HG03108 (cell line): ENCODE measurements at regions not wholly inside any gene's neighbourhood (a gene's known extent, or its start where the extent isn't known, plus 50 kb on each side); places are given as distances from the start of the nearest gene placed in this dataset.

ENCODE experiments used
- ATAC-seq: cut with Tn5 transposase; IDR thresholded peaks from one replicate; pipeline ENCODE4 v1.9.1; 2021; ENCODE audit warnings: moderate library complexity; ENCODE audit not compliant: unreplicated experiment

DNA sequence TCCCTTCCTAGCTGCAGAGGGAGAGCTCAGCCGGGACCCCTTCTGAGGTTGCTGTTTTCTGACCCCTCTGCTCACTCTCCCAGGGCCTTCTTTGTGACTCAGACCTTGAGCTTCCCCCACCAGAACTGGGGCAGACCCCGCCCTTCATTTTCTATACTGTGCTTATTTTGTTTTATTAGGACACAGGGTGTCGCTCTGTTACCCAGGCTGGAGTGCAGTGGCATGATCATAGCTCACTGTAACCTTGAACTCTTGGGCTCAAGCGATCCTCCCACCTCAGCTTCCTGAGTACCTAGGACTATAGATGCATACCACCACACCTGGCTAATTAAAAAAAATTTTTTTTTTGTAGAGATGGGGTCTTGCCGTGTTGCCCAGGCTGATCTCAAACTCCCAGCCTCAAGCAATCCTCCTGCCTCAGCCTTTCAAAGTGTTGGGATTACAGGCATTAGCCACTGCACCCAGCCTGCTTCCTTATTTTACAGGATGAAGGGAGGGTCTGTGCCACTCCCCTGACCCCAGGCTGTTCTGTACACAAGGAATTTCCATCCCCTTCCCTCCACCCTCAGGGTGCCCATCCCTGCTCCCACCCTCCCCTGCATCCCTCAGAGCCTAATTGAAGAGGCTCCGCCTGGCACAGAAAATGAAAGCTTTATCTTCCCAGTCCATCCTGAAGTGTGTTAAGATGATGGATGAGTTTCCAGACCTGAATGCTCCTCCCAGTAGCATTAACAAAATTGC lies 195.2 kb upstream of the POU3F1 start:
- no peak for ATAC-seq

DNA sequence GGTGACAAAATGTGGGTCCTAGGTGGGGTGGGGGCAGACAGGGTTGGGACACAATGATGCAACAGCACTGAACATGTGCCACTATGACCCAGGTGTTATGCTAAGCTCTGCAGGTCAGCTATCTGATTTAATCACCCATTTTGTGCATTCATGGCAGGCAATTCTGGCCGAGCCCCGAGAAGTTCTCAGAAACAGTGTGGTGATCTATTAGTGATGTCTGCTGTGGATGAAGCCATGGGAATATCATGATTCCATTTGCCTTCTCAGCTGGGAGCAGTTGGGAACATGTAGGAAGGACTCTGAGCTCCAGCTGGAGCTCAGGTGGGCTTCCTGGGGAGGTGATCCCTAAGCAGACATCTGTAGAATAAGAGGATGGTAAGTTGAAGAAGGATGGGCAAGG lies 194.0 kb upstream of the POU3F1 start:
- ATAC-seq, result no peak

DNA sequence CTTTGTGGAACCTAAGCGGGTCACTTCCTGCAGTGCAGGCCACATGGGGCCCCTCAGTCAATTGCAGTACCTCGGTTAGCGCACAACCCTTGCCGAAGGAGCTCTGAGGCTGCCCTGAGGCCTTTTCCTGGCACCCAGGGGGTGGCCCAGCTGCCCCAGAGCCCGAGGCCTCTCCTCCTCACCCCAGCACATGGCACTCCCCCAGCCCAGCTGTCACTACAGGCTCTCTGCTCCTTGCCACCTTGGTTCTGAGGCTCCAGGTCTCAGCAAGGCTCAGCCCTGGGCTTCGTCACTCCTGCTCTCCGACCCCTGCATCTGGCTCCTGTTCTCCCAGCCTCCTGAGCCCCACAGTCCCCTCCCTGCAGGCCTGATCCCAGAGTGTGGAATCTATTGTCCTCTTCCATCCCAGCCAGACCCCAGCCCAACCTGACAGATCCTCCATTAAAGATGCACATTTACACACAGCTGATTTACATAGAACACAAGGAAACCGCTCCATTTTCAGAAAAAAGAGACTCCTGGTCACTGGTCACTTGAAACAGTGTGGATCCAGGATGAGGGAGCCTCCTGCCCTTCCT lies 192.8 kb upstream of the POU3F1 start:
- ATAC-seq, result no peak

DNA sequence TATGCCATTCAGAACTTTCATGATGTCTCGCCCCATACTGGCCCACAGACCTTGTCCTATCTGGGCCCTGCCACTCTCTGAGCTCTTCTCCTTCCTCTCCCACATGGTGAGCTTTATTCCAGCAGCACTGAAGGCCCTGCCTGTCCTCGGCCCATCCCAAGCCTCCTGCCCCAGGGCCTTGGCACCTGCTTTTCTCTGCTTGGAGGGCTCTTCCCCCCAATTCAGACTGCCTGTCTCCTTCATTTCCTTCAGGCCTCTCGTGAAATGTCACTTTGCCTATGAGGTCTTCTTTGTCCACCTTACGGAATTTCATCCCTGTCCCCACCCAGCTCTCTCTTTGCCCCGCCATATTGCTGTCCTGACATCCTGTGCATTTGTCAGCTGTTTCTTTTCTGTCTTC lies 191.7 kb upstream of the POU3F1 start:
- no peak for ATAC-seq

DNA sequence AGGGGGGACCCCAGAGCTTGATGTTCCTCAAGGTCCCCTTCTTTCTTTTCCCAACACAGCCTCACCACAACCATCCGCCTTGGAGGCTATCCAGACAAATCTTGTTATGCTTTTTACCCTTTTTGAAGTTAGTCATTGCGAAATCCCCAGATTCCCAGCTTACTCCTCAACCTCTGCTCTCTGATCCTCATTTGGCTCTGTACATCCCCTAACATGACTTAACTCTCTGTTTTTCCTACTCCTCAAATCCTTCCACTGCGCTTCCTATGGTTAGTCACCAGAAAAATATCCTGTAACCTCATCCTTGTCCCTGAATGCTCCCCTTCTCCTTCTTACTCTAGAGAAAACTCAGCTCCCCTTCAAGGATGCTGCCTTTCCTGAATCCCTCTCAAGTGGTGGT lies 189.1 kb upstream of the POU3F1 start:
- ATAC-seq, result no peak

DNA sequence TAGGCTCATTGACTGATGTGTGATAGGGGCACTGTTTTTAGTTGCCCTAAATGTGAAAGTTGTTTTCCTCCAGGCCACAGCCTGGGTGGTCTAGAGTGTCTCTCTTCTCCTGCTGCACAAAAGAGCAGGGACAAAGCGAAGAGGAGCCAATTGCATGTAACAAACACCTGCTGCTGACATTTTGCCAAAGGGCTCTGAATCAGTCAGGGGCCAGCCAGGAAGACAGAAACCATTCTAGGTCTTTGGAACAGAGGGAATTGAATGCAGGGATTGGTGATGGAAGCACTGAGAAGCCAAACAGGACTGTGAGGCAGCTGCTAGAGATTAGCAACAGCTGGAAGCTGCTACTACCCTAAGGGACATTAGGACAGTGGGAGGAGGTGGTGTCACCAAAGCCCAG lies 185.3 kb upstream of the POU3F1 start:
- no peak for ATAC-seq

DNA sequence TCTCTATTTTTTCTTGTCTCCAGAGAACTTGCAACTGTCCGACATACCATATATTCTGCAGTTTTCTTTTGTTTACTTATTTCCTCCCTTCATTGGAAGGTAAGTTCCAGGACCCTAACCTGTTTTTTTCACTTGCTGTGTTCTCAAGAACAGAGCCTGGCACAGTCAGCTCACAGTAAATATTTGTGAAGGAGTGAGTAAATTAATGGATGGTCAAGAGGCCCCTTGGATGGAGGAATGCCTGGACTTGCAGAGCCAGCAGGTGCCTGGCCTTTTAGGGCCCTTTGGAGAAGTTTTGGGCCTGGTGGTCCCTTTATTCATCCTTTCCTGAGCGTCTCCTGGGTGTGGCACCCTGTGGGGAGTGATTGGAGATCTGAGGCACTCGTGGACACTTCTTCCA lies 182.1 kb upstream of the POU3F1 start:
- ATAC-seq, result no peak

DNA sequence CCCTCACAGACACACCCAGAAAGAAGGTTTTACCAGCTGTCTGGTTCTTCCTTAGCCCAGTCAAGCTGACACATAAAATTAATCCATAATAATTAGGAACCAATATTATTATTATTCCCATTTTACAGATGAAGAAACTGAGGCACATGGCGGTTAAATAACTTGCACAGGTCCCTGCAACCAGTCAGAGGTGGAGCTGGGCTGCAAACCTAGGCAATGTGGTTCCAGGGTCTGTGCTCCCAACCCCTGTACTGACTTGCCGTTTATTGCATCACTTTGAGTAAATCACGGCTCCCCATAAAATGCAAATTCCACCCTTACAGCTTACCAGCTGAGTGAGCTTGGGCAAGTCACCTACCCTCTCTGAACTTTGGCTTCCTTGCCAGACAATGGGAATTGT lies 179.2 kb upstream of the POU3F1 start:
- no peak for ATAC-seq

DNA sequence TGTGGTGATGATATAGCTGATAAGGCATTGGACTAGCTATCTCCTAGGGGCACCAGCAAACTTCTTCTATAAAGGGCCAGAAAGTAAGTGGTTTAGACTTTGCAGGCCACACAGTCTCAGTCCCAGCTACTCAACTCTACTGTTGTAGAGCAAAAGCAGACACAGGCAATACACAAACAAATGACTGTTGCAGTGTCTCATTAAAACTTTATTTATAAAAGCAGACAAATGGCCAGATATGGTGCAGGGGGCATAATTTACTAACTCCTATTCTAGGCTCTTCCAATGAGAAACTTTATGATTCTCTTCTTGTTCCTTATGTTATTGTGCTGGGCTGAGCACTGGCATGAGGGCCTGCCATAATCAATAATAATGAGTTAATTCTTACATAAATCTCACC lies 176.8 kb upstream of the POU3F1 start:
- no peak for ATAC-seq

DNA sequence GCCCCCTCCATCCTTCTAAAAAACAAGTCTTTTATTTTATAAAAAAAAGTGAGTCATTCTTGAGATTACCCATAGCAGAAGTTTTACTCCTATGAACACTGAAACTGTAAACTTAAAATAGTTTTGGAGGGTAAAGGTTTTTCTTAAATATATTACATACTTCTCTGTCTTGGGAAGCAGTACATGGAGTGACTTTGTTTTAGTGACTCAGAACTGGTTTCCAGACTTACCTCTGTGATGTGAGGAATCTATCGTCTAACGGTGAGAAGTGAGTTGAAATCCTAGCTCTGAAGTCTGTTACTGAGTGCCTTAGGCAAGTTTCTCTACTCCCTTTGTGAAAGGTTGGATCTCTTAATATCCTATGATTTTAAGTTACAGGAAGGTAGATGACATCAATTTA lies 176.3 kb upstream of the POU3F1 start:
- no peak for ATAC-seq

DNA sequence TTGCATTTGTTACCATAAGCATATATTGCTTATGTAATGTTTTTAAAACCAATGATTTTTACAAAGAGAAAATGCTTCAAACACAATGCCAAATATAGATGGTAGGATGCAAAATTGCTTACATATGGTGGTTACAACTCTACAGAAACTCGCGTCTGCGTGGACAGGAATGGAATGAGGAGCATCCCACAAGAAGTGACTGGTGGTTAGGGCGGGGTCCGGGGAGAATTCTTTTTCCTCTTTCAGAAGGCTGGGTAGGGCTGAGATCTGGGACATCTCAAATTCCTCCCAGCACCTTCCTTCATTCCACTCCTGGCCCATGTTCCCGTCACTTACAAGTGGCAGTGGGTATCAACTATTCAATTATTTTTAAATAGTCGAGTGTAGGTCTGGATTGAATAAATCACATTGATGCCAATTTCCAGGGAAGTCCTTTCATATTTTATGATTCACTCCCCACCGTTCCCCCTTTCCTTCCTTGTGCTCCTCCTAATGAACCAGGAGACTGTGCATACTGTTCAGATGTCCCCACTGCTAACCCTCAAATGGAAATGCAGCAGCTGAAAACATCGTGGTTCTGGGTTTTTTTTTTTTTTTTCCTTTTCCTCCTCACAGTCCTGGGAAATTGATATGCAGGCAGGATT lies 174.5 kb upstream of the POU3F1 start:
- no peak for ATAC-seq

DNA sequence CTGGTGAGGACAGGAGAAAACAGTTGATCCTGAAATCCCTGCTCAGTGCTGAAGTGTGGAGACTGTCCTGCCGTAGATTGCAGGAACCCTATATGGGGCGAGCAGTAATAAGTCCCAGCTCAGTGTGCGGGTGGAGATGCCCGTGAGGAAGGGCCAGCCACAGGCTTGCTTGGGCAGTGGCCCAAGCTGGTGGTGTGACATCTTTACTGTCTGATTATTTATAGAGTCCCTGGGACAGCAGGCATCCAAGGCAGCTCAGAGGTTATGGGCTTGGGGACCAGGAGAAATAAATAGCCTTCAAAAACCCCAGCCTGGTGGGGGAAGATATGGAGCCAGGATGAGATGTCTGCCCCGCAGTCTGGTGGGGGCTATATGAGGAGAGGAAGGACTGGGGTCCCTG lies 170.7 kb upstream of the POU3F1 start:
- ATAC-seq, result no peak

DNA sequence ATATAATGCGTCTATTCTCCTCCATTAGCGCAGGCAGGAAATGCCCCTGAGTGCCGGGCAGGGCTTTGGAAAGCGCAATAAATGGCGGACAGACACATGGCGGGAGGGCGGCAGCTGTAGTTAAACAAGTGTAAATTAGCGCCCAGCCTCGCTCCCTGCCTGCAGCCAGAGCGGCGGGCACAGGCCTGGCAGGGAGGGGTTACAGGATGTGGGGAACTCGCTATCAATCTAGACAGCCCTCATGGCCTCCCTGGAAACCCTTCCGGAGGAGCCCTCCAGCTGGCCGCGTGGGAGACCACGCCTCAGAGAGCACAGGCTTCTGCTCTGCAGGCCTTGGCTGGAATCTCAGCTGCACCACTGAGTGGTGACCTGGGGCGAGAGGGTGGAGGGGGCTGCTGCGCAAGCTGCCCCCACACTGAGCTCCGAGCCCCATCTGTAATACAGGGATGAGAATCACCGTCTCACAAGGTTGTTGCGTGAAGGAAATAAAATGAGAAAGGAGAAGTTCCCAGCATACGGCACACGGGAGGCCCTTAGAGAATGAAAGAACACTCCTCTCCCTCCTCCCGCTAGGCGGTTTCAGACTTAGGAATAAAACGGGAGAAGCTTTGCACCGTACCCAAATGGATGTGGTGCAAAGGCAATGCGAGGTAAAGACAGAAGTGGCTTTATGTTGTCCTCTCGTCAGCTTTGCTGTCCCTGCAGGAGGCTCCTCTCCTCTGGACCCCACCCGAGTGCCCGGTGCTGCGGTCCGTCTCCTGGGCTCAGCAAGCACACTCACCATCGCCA lies 167.2 kb upstream of the POU3F1 start:
- no peak for ATAC-seq

DNA sequence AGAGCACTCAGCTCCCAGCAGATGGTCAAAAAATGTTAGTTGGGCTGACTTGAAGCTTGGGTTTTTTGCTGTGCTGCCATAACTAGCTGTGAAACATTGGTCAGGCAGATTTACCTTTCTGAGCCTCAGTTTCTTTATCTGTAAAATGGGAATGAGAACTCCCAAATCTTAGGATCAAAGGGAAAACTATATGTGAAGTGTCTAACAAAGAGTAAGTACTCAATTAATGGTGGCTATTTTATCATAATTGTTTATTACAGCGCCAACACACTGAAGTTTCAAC lies 164.2 kb upstream of the POU3F1 start:
- no peak for ATAC-seq

DNA sequence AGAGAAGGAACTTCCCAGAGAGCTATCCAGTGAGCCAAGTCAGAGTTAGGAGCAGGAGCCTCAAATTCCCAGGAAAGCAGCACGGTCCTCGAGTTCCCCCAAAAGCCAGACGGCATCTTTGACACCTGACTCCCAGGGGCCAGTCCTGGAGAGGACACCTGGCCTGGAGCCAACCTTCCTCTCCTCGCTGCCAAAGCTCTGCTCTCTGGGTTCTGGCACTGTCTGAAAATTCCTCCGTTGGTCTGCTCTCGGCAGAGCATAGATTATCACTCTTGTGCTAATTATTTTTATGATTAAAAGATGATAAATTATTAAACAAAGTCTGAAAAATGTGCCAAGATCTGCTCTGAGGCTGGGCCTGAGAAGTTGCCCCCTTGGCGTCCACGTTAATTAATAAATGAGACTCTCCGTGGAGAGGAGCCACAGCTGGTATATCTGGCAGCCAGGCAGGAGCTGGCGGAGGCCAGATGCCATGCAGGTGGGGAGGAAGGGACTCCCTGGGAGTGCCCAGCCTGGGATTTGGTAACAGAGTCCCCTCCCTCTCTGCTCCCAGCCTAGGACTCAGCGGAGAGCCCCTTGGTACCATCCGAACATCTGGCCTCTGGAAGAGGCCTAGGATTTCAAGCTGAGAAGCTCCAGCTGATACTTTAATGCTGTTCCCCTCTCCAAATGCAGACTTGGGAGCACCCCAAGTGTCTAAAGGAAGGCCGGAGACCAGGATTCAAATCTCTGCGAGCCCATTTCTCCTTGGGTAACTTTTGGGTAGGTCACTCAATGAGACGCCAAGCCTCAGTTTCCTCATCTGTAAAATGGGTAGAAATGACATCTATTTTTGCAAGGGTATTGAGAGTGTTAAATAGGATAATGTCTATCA lies 163.7 kb upstream of the POU3F1 start:
- ATAC-seq, result no peak

DNA sequence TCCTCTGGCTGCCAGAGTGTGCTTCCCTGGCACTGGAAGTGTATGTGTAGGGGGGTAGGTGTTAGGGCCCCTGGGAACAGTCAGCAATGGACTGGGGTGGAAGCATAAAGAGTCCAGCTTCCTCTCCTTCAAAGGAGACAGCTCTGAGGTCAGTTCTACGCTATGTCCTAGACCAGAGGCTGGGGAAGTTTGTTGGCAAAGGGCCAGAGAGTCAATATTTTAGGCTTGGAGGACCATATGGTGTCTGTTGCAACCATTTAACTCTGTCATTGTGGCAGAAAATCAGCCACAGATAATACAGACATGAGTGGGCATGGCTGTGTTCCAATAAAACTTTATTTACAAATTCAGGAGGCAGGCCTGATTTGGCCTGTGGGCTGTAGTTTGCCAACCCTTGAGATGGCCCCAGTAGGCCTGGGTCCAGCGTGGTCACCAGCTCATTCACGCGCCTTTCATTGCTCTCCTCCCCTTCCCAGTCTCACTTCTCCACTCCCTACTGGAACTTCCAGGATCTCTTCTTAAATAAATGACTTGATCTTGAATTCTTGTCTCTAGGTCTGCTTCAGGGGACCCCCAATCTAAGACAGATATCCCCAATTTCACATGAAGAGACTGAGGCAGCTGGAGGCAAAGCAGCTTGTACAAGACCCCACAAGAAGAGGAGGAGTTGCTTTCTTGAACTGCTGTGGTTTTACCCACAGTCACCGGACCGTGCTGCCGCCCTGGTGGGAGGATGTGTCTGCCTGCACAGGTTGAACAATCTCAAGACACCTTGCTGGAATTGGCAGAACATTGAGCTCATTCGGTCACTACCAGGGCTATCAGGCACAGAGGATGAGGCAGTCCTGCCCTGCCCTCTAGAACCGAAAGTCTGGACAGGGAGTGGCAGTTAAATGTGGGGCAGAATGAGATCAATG lies 162.4 kb upstream of the POU3F1 start:
- ATAC-seq, result no peak

DNA sequence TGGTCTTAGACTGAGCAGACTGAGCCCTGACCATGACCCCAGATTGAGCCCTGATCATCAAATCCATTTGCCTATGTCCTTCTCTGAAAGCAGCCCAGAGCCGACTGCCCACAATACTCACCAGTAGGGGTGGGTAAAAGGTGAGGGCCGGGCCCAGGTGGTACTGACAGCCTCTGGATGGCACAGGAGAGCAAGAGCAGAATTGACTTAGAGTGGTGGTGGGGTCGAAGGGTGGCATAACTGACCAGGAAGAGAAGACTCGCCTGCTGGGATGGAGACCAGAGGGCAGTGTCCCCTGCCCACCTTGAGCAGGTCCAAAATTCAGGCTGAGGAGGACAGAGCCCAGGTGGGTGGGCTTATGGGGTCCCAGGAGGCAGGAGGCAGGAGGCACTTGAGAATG lies 161.3 kb upstream of the POU3F1 start:
- ATAC-seq, result no peak

DNA sequence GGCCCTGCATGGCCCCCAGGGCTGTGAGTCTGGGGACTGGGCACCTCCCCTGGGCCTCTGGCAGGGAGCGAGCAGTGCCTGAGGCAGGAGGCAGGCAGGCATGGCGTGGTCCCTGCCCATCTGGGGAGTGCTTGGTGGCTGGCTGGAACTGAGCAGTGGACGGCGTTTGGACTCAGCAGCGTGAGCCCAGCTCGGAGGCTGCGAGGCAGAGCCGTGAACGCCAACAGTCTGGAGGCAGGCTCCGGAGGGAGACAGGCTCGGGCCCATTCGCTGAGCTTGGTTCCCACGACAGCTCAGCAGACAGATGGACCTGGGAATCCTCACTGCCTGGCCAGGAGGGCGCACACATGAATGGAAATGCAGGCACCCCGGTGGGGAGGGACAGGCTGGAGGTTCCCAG lies 160.7 kb upstream of the POU3F1 start:
- ATAC-seq, result no peak

DNA sequence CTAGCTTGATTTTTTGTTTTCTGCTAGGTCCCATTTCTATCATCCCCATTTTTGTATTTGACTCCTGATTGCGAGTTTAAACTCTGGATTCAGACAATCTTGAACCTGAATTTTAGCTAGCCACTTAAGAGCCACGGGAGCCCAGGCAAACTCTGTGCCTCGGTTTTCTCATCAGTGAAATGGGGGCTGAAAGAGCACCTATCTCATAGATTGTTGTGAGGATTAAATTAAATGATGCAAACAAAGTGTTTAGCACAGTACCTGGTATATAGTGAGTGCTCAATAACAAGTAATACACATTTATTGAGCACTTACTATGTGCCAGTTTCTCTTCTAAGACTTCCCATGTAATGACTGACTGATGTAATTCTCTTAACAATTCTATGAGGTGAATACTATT lies 158.1 kb upstream of the POU3F1 start:
- ATAC-seq, result no peak

DNA sequence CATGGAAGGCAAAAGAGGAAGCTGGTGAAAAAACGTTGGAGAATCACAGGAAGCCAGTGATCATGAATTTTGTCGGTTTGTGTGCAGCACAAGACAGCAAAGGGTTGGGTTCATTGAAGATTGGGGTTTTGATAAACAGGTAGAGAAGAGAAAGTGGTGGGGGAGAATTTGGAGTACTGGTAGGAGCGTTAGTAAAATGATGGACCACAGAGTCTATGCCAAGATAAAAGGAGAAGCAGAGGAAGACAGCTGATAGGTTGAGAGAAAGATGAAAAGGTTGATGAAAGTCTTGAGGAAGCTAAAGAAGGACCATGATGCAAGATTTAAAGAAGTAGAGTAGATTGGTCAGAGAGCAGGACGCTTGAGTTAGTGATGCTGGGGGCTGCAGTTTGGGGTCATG lies 156.8 kb upstream of the POU3F1 start:
- no peak for ATAC-seq
